OCI-LY3 (cell line): ENCODE measurements at regions not wholly inside any gene's neighbourhood (a gene's known extent, or its start where the extent isn't known, plus 50 kb on each side); places are given as distances from the start of the nearest gene placed in this dataset.

Experiments used
- H2AFZ ChIP-seq: fragments of 200-600, 300-600 bp; shearing (Covaris generic); 2 replicates; pipeline ENCODE4 v1.6.0; 2014; ENCODE audit warnings: antibody characterized with exemption, low read depth, low read length
- H3K27ac ChIP-seq: fragments of 200-600, 300-600 bp; sonication (generic); 2 replicates; pipeline ENCODE4 v1.5.1; 2014; ENCODE audit warnings: mild to moderate bottlenecking, low read length, moderate library complexity, mixed read lengths
- H3K27me3 ChIP-seq: fragments of 200-600, 300-600 bp; sonication (generic); 2 replicates; pipeline ENCODE4 v1.6.1; 2014; ENCODE audit warnings: low read depth, low read length, mixed read lengths
- H3K36me3 ChIP-seq: fragments of 200-600, 300-600 bp; sonication (generic); replicated peaks from 2 replicates; pipeline ENCODE3; 2014; ENCODE audit warnings: low read depth, low read length, mixed read lengths
- H3K4me1 ChIP-seq: fragments of 300-600, 200-600 bp; sonication (generic); 2 replicates; pipeline ENCODE4 v1.6.1; 2014; ENCODE audit warnings: low read length, mixed read lengths
- H3K4me2 ChIP-seq: fragments of 200-600, 300-600 bp; sonication (generic); 2 replicates; pipeline ENCODE4 v1.6.1; 2014; ENCODE audit warnings: low read length, mixed read lengths
- H3K4me3 ChIP-seq: fragments of 300-600, 200-600 bp; sonication (generic); 2 replicates; pipeline ENCODE4 v1.5.1; 2014; ENCODE audit warnings: antibody characterized with exemption, mild to moderate bottlenecking, low read length, moderate library complexity
- H3K79me2 ChIP-seq: fragments of 300-600, 200-600 bp; shearing (Covaris generic); 2 replicates; pipeline ENCODE4 v1.6.1; 2014; ENCODE audit warnings: mild to moderate bottlenecking, low read length, mixed read lengths
- H3K9ac ChIP-seq: fragments of 300-600, 200-600 bp; shearing (Covaris generic); 2 replicates; pipeline ENCODE4 v1.6.0; 2014; ENCODE audit warnings: mild to moderate bottlenecking, low read length, moderate library complexity
- H3K9me3 ChIP-seq: fragments of 200-600, 300-600 bp; shearing (Covaris generic); 2 replicates; pipeline ENCODE4 v1.6.1; 2014; ENCODE audit warnings: low read length, mixed read lengths; ENCODE audit not compliant: insufficient read depth
- H4K20me1 ChIP-seq: fragments of 200-600, 300-600 bp; sonication (generic); 2 replicates; pipeline ENCODE4 v1.6.1; 2016; ENCODE audit warnings: low read length, mixed read lengths; ENCODE audit not compliant: insufficient read depth
- EZH2phosphoT487 ChIP-seq: fragments of 200-600 bp; shearing (Covaris generic); IDR thresholded peaks from 2 replicates; pipeline ENCODE4 v1.6.1; 2018; ENCODE audit warnings: antibody characterized with exemption, mixed run types, low read depth
- TF ChIP-seq, protein P1 (sequence below): fragments of 200-600, 300-600 bp; sonication (generic); IDR thresholded peaks from 2 replicates; pipeline ENCODE4 v1.5.1; 2014; ENCODE audit warnings: antibody characterized with exemption, low read length, low read depth

DNA sequence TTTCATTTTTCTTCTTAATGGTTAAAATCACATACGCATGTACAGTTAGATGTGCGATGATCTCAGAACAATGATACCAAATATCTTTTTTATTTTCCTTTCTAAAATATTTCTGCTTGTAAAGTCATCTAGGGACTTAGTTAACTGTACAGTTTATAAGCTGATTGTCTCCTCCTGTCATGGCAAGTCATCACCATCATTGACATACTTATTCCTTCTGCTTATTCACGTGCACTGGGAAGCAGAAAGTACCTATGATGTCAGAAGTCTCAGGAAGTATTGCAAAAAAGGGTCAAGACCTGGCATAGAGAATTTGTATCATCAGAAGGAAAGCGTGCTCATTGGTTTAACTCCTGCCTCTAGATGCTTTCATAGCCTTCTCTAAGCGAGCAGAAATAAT is 154.2 kb downstream of the DSC3 start:
- Histone ChIP-seq H3K4me2 (no peak overlapping the region), H3K36me3 (no peaks in the 10 kb centered on the region), H3K4me3 (no peak overlapping the region), H3K4me1 (peaks cover 3% of the 10 kb centered on the region; the same call in 1 of the 2 replicates), H4K20me1 (no peaks in the 10 kb centered on the region), H3K27me3 (peaks cover 6% of the 10 kb centered on the region; the same call in 1 of the 2 replicates), H3K9ac (no peak overlapping the region), H2AFZ (no peak overlapping the region), H3K27ac (no peak overlapping the region), H3K79me2 (no peaks in the 10 kb centered on the region), H3K9me3 (no peaks in the 10 kb centered on the region)
- TF ChIP-seq, protein P1, sequence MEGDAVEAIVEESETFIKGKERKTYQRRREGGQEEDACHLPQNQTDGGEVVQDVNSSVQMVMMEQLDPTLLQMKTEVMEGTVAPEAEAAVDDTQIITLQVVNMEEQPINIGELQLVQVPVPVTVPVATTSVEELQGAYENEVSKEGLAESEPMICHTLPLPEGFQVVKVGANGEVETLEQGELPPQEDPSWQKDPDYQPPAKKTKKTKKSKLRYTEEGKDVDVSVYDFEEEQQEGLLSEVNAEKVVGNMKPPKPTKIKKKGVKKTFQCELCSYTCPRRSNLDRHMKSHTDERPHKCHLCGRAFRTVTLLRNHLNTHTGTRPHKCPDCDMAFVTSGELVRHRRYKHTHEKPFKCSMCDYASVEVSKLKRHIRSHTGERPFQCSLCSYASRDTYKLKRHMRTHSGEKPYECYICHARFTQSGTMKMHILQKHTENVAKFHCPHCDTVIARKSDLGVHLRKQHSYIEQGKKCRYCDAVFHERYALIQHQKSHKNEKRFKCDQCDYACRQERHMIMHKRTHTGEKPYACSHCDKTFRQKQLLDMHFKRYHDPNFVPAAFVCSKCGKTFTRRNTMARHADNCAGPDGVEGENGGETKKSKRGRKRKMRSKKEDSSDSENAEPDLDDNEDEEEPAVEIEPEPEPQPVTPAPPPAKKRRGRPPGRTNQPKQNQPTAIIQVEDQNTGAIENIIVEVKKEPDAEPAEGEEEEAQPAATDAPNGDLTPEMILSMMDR = no peak
- no peak for TF ChIP-seq EZH2phosphoT487

DNA sequence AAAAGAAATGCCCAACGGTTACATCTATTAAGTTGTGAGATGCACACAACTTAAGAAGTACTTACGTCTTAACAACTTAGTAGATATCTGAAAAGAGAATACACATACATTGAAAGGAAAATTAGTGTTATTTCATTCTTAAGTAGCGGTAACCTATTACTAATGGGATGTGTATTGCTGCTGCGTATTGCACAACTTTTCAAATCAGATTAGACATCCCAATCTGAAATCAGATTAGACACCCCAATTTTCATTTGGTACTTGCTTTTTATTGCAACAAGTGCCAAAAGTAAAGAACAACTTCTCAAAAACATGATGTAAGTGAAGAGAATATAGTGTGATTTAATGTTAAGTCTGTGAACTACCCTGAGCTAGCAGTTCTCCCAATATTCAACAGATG is 155.5 kb downstream of the DSC3 start:
- no peak for TF ChIP-seq EZH2phosphoT487
- TF ChIP-seq, protein P1 = no peak
- H3K4me2 ChIP-seq = no peak overlapping the region
- peaks cover 6% of the 10 kb centered on the region; the same call in 1 of the 2 replicates for H3K27me3 ChIP-seq
- H3K36me3 ChIP-seq = no peaks in the 10 kb centered on the region
- no peaks in the 10 kb centered on the region for H3K9me3 ChIP-seq
- no peak overlapping the region for H3K9ac ChIP-seq
- H3K4me1 ChIP-seq = peaks cover 3% of the 10 kb centered on the region; the same call in 1 of the 2 replicates
- H4K20me1 ChIP-seq = no peaks in the 10 kb centered on the region
- H3K4me3 ChIP-seq = no peak overlapping the region
- no peaks in the 10 kb centered on the region for H3K79me2 ChIP-seq
- no peak overlapping the region for H3K27ac ChIP-seq
- no peak overlapping the region for H2AFZ ChIP-seq

DNA sequence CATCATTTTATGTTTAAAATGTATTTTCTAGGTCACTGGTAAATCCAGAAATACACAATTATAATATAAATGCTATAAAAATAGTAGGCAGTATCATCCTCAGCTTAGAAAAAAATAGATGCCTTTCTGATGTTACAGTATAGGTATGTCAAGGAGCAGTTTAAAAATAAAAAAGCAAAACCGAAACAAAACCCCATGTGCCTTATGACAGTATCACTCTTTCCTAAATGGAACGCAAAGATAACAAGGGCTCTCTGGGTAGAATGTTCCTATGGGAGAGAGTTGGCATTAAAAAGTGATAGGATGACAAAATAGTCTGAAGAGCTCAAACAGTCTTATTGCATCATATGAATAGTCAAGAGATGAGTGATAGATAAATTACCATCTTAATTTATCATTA is 172.1 kb downstream of the DSC3 start:
- H2AFZ ChIP-seq = no peak overlapping the region
- no peak overlapping the region for H3K9ac ChIP-seq
- H3K79me2 ChIP-seq = no peaks in the 10 kb centered on the region
- H3K27ac ChIP-seq = no peak overlapping the region
- H4K20me1 ChIP-seq = no peaks in the 10 kb centered on the region
- H3K4me2 ChIP-seq = no peak overlapping the region
- no peak overlapping the region for H3K4me3 ChIP-seq
- no peaks in the 10 kb centered on the region for H3K36me3 ChIP-seq
- TF ChIP-seq EZH2phosphoT487 = no peak
- TF ChIP-seq, protein P1 = no peak
- H3K4me1 ChIP-seq = no peaks in the 10 kb centered on the region
- no peaks in the 10 kb centered on the region for H3K9me3 ChIP-seq
- H3K27me3 ChIP-seq = no peaks in the 10 kb centered on the region

DNA sequence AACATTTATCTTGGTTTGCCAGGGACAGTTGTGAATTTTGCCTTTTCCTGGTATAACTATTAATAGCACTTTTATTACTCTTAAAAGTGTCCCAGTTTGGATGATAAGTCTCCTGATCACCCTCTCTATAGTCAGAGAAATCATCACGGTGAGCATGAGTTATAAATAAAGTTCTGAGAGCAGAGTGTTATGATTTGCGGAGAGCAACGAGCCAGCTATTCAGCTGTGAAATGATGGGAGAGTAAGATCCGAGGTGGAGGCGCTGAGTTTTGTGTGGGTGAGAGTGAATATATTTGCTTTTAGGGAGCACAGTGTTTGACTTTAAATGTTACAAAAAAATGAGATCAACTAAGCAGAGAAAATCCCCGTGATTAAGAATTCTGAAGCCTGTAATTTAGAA is 179.6 kb downstream of the DSC3 start:
- H2AFZ ChIP-seq = no peak overlapping the region
- H3K36me3 ChIP-seq = no peaks in the 10 kb centered on the region
- no peak overlapping the region for H3K27ac ChIP-seq
- no peaks in the 10 kb centered on the region for H4K20me1 ChIP-seq
- H3K9me3 ChIP-seq = no peaks in the 10 kb centered on the region
- no peak overlapping the region for H3K4me2 ChIP-seq
- H3K4me1 ChIP-seq = no peaks in the 10 kb centered on the region
- H3K27me3 ChIP-seq = no peaks in the 10 kb centered on the region
- no peak overlapping the region for H3K9ac ChIP-seq
- H3K4me3 ChIP-seq = no peak overlapping the region
- TF ChIP-seq, protein P1 = no peak
- no peak for TF ChIP-seq EZH2phosphoT487
- H3K79me2 ChIP-seq = no peaks in the 10 kb centered on the region
